KMS-11 (cell line): ENCODE measurements at regions not wholly inside any gene's neighbourhood (a gene's known extent, or its start where the extent isn't known, plus 50 kb on each side); places are given as distances from the start of the nearest gene placed in this dataset.

Experiments
- H2AFZ ChIP-seq: fragments of 200-600 bp; sonication (generic); 2 replicates; pipeline ENCODE4 v1.6.1; 2016; ENCODE audit warnings: antibody characterized with exemption, mixed run types, low read depth
- H3K27ac ChIP-seq: fragments of 200-600 bp; sonication (generic); 2 replicates; pipeline ENCODE4 v1.6.1; 2016; ENCODE audit warnings: mild to moderate bottlenecking, mixed run types
- H3K27me3 ChIP-seq: fragments of 200-600 bp; sonication (generic); 2 replicates; pipeline ENCODE4 v1.6.1; 2017; ENCODE audit warnings: mild to moderate bottlenecking, low read depth, mixed run types, moderate library complexity; ENCODE audit not compliant: insufficient read depth
- H3K36me3 ChIP-seq: fragments of 200-600 bp; sonication (generic); 2 replicates; pipeline ENCODE4 v1.6.1; 2017; ENCODE audit warnings: mild to moderate bottlenecking, mixed run types; ENCODE audit not compliant: insufficient read depth
- H3K4me1 ChIP-seq: fragments of 200-600 bp; sonication (generic); 2 replicates; pipeline ENCODE4 v1.6.1; 2016; ENCODE audit warnings: mild to moderate bottlenecking, low read depth, mixed run types; ENCODE audit not compliant: poor library complexity, severe bottlenecking
- H3K4me2 ChIP-seq: fragments of 200-600 bp; sonication (generic); 2 replicates; pipeline ENCODE4 v1.7.0; 2016; ENCODE audit warnings: mild to moderate bottlenecking, mixed run types
- H3K4me3 ChIP-seq: fragments of 200-600 bp; sonication (generic); IDR thresholded peaks from 2 replicates; pipeline ENCODE4 v1.6.1; 2017; ENCODE audit warnings: low read depth, low read length, mixed read lengths; ENCODE audit not compliant: insufficient read depth
- H3K79me2 ChIP-seq: fragments of 200-600 bp; sonication (generic); 2 replicates; pipeline ENCODE4 v1.6.1; 2016; ENCODE audit warnings: low read depth, mixed run types; ENCODE audit not compliant: insufficient read depth
- H3K9ac ChIP-seq: fragments of 200-600 bp; sonication (generic); 2 replicates; pipeline ENCODE4 v1.6.1; 2016; ENCODE audit warnings: mild to moderate bottlenecking, mixed run types
- H4K20me1 ChIP-seq: fragments of 200-600 bp; sonication (generic); 2 replicates; pipeline ENCODE4 v1.6.1; 2016; ENCODE audit warnings: mild to moderate bottlenecking, mixed run types; ENCODE audit not compliant: insufficient read depth
- TF ChIP-seq, protein P1 (sequence below): fragments of 200-600 bp; sonication (generic); conservative IDR thresholded peaks from 2 replicates; pipeline ENCODE4 v1.6.1; 2017; ENCODE audit warnings: low read depth, mild to moderate bottlenecking, antibody characterized with exemption, low read length, moderate library complexity, mixed read lengths

DNA sequence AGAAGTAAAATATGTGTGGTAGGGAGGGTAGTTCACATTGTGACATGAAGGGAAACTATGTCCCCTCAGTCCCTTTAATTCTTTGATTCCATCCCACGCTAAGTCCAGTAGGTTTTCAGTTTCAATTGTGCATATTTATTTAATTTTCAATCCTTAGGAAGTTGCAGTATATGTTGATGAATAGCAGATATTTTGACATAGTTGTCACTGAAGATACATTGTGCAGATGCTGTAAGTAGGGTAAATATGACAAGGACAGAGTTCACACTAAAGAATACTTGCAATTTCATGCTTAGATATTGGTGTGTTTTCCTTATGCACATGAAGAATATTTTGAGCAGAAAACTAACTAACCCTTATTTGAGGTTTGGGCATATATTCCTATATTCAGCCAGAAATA, 595.4 kb upstream of the MIR17HG start:
- Histone ChIP-seq H3K4me1 (no peaks in the 10 kb centered on the region), H3K27me3 (no peaks in the 10 kb centered on the region), H3K79me2 (no peaks in the 10 kb centered on the region), H3K36me3 (no peaks in the 10 kb centered on the region), H3K9ac (no peak overlapping the region), H3K4me2 (no peak overlapping the region), H3K4me3 (no peak overlapping the region), H3K27ac (no peak overlapping the region), H4K20me1 (no peaks in the 10 kb centered on the region), H2AFZ (no peak overlapping the region)
- TF ChIP-seq, protein P1, sequence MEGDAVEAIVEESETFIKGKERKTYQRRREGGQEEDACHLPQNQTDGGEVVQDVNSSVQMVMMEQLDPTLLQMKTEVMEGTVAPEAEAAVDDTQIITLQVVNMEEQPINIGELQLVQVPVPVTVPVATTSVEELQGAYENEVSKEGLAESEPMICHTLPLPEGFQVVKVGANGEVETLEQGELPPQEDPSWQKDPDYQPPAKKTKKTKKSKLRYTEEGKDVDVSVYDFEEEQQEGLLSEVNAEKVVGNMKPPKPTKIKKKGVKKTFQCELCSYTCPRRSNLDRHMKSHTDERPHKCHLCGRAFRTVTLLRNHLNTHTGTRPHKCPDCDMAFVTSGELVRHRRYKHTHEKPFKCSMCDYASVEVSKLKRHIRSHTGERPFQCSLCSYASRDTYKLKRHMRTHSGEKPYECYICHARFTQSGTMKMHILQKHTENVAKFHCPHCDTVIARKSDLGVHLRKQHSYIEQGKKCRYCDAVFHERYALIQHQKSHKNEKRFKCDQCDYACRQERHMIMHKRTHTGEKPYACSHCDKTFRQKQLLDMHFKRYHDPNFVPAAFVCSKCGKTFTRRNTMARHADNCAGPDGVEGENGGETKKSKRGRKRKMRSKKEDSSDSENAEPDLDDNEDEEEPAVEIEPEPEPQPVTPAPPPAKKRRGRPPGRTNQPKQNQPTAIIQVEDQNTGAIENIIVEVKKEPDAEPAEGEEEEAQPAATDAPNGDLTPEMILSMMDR, result no peak

DNA sequence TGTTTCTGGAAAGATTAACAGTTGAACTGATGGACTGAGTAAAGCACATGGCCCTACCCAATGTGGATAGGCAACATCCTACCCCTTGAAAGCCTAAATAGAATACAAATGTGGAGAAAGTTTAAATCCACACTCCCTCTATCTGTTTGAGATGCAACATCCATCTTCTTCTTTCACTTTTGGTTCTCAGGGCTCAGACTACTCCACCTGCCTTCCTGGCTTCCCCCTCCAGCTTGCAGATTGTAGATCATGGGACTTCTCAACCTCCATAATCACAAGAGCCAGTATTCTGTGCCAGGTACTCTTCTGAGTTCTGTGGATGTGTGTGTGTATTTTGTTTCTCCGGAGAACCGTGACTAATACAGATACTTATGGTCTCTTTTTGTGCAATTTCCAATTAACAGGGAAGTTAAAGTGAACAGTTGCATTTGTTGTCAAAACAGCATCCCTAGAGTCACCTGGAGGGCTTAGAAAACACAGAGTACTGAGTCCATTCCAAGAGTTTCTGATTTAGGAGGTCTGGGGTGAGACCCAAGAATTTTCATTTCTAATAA, 590.3 kb upstream of the MIR17HG start:
- H3K4me1 ChIP-seq, result no peaks in the 10 kb centered on the region
- H3K9ac ChIP-seq, result no peak overlapping the region
- no peaks in the 10 kb centered on the region for H3K27me3 ChIP-seq
- H3K79me2 ChIP-seq, result no peaks in the 10 kb centered on the region
- H2AFZ ChIP-seq, result no peak overlapping the region
- no peak overlapping the region for H3K4me2 ChIP-seq
- TF ChIP-seq, protein P1, result no peak
- no peaks in the 10 kb centered on the region for H3K36me3 ChIP-seq
- no peak overlapping the region for H3K27ac ChIP-seq
- H3K4me3 ChIP-seq, result no peak overlapping the region
- H4K20me1 ChIP-seq, result no peaks in the 10 kb centered on the region

DNA sequence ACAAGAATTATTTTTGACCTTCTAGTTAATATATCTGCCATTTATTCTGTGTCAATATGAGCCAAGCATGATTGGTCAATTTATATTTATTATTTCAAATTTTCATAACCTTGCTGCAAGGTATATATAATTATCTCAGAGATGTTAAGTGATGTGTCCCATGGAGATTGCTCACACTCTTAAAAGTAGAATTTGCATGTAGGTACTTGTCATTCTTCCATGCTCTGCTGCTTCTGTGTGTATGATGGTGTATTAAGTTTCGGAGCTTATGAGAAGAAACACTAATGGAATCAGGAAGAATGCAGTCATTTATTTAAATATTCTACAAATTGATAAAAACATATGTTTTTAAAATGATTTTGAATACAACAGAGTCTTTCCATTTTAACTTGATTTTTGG, 586.8 kb upstream of the MIR17HG start:
- no peak overlapping the region for H3K9ac ChIP-seq
- no peaks in the 10 kb centered on the region for H3K27me3 ChIP-seq
- H3K27ac ChIP-seq, result no peak overlapping the region
- TF ChIP-seq, protein P1, result no peak
- H3K4me1 ChIP-seq, result no peaks in the 10 kb centered on the region
- no peaks in the 10 kb centered on the region for H3K36me3 ChIP-seq
- no peak overlapping the region for H2AFZ ChIP-seq
- no peak overlapping the region for H3K4me3 ChIP-seq
- no peaks in the 10 kb centered on the region for H4K20me1 ChIP-seq
- H3K4me2 ChIP-seq, result no peak overlapping the region
- no peaks in the 10 kb centered on the region for H3K79me2 ChIP-seq

DNA sequence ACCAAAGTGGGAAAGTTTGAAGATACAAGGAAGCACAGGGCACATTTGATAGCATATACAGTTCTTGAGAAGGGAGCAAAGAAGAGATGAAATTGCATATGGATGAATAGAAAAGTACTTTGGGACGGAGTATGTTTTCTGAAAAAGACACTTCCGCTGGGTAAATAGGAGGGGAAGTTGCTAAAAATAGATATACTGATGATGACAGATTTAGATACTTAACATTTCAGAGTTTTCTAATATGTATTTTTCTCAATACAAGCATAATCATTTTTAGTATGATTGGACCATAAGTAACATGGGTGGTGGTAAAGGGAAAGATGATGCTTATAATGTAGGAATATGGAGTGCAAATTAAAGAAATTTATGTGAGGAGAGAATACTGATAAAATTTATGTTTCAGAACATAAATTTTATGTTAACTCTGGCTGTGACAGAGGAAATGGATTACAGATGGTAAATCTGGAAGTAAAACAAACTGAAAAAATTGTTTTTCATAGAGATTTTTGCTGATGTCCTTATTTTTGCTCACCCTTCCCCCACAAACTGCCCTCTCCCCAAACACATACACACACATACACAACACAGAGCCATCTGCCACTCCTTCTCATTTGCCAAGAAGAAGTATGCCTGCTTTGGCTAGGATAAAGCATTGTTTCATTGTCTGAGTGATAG, 583.9 kb upstream of the MIR17HG start:
- no peaks in the 10 kb centered on the region for H3K79me2 ChIP-seq
- TF ChIP-seq, protein P1, result no peak
- H2AFZ ChIP-seq, result no peak overlapping the region
- H4K20me1 ChIP-seq, result no peaks in the 10 kb centered on the region
- H3K9ac ChIP-seq, result no peak overlapping the region
- no peak overlapping the region for H3K27ac ChIP-seq
- H3K4me2 ChIP-seq, result no peak overlapping the region
- no peaks in the 10 kb centered on the region for H3K36me3 ChIP-seq
- H3K27me3 ChIP-seq, result no peaks in the 10 kb centered on the region
- no peaks in the 10 kb centered on the region for H3K4me1 ChIP-seq
- H3K4me3 ChIP-seq, result no peak overlapping the region
